SH-SY5Y (cell line): ENCODE measurements at regions not wholly inside any gene's neighbourhood (a gene's known extent, or its start where the extent isn't known, plus 50 kb on each side); places are given as distances from the start of the nearest gene placed in this dataset.

Experiments
- GATA2 ChIP-seq: IDR thresholded peaks from 2 replicates; pipeline ENCODE4 v1.6.1; 2011; ENCODE audit warnings: mild to moderate bottlenecking, low read depth, low read length
- GATA3 ChIP-seq: IDR thresholded peaks from 2 replicates; pipeline ENCODE4 v1.6.1; 2011; ENCODE audit warnings: low read depth, mild to moderate bottlenecking, low read length, moderate library complexity

- TF ChIP-seq GATA2 (no peak), GATA3 (no peak)
Measured at GRCh38 chr20:55053389-55053788, 578.0 kb downstream of the DOK5 start.
